C4-2B (cell line): ENCODE measurements at regions not wholly inside any gene's neighbourhood (a gene's known extent, or its start where the extent isn't known, plus 50 kb on each side); places are given as distances from the start of the nearest gene placed in this dataset.

Experiments
- H3K27ac ChIP-seq: fragments of 450-650 bp; 2 replicates; pipeline ENCODE4 v1.5.1; 2017
- ZFX ChIP-seq: fragments of 450-650 bp; IDR thresholded peaks from 2 replicates; pipeline ENCODE4 v1.6.1; 2017
- TF ChIP-seq, protein P1 (sequence below): fragments of 450-650 bp; conservative IDR thresholded peaks from 2 replicates; pipeline ENCODE4 v1.5.1; 2017; ENCODE audit warnings: mild to moderate bottlenecking

GRCh38 chrX:39438603-39439602 lies 637.6 kb downstream of the MID1IP1 start:
- TF ChIP-seq, protein P1, sequence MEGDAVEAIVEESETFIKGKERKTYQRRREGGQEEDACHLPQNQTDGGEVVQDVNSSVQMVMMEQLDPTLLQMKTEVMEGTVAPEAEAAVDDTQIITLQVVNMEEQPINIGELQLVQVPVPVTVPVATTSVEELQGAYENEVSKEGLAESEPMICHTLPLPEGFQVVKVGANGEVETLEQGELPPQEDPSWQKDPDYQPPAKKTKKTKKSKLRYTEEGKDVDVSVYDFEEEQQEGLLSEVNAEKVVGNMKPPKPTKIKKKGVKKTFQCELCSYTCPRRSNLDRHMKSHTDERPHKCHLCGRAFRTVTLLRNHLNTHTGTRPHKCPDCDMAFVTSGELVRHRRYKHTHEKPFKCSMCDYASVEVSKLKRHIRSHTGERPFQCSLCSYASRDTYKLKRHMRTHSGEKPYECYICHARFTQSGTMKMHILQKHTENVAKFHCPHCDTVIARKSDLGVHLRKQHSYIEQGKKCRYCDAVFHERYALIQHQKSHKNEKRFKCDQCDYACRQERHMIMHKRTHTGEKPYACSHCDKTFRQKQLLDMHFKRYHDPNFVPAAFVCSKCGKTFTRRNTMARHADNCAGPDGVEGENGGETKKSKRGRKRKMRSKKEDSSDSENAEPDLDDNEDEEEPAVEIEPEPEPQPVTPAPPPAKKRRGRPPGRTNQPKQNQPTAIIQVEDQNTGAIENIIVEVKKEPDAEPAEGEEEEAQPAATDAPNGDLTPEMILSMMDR = no peak; the same call in 1 of the 2 replicates
- no peak for TF ChIP-seq ZFX
- no peak overlapping the region for H3K27ac ChIP-seq

DNA sequence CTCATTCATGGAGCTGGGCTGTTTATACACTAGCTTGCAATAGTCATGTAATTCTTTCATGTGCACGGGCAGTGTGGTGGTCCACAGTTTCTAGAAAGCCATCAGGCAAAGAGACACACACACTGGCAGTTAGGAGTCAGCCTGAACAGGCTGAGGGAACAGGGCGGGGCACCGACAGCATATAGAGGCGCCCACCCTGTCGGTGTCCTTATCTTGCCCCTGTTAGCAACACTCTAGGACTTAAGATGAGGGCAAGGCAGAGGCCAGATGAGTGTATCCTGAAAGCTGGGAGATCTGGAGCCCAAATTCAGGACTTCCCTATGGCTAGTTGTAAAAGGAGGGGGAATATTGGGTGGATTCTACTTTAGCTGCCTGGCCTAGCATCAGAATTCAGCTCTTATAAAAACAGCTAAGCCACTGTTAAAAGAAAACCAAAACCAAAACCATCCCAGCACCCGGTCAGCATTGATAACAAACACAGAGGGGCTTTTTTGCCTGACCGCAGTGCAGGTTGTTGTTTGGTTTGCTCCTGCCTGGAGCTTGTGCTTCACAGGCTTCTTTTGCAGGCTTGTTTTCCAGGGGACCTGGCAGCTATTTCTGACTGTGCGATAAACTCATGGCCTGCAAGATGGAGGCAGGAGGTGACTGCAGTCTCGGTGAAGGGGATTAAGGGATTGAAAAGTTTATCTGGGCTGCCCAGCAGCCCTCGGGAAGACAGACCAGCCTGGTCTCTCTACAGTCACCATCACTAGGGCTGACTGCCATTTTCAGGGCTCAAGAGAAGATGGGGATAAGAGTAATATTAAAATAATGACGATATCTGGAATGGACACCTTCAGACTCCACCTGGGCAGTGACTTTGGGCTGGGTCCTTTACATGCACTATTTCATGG lies 638.9 kb downstream of the MID1IP1 start:
- H3K27ac ChIP-seq = no peak overlapping the region
- TF ChIP-seq ZFX = no peak
- TF ChIP-seq, protein P1 = no peak

DNA sequence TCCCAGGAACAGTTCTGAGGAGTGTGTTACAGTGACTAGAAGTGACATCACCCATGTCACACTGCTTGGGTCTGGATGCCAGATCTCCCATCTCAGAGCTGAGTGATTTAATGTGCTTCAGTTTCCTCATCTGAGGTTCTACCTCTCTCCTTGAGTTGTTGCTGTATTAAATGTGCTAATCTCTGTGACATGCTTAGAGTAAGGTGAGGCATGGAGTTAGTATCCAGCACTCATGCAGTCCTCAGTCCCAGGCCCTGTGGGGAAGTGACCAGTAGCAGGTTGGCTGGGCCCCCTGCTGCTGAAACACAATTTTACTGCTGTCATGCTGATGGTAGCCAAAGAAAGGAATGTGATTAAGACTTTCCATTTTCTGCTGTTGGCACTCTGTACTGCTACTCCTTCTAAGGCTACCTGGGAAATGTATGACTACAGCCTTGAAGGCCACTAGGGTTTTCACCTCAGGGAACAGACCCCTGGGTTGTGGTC lies 639.6 kb downstream of the MID1IP1 start:
- no peak overlapping the region for H3K27ac ChIP-seq
- TF ChIP-seq, protein P1 = no peak
- no peak for TF ChIP-seq ZFX

GRCh38 chrX:39442332-39442731 lies 641.1 kb downstream of the MID1IP1 start:
- TF ChIP-seq ZFX = no peak
- no peak overlapping the region for H3K27ac ChIP-seq

- TF ChIP-seq, protein P1 = no peak
- no peak for TF ChIP-seq ZFX
- H3K27ac ChIP-seq = no peak overlapping the region
Measured at GRCh38 chrX:39443240-39443639, 642.0 kb downstream of the MID1IP1 start.

DNA sequence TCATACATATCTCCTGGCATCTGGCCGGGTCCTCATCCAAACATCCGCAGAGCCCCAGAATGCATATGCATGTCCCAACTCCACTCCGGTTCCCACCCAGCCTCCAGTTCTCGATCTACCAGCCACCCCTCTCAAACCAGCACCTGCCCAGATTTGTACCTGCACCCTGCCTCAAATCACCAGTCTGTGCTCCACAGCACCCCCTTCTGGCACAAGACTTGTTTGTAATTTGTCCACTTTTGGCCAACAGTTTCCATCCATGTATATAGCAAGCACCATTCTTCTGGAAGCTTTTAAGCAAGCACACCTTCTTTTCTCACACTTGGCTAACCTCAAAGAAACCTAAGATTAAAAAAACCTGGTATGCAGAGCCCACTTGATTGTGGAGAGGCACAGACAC lies 644.1 kb downstream of the MID1IP1 start:
- H3K27ac ChIP-seq = no peak overlapping the region
- TF ChIP-seq, protein P1 = peak; percentile 44
- no peak for TF ChIP-seq ZFX

DNA sequence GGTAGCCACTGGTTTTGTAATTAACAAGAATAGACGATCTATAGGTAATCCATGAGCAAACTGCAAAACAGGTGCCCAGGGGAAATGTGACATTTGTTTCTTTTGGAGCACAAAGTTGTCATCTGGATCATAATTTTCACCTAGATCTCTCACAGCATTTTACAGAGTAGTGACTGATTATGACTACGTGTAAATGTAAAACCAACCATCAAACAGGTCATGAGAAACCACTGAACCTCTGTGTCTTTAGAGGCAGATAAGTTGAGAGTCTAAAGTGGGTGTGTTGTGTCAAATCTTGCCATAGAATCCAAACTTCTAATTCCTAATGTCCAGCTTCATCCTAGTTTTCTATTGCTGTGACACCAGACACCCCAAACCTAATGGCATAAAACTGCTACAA lies 648.1 kb downstream of the MID1IP1 start:
- H3K27ac ChIP-seq = no peak overlapping the region
- TF ChIP-seq ZFX = no peak
- TF ChIP-seq, protein P1 = no peak
